ENCODE measurements at regions not wholly inside any gene's neighbourhood (a gene's known extent, or its start where the extent isn't known, plus 50 kb on each side); places are given as distances from the start of the nearest gene placed in this dataset.

GRCh38 chrX:107526141-107526540, 76.7 kb downstream of the FRMPD3 start:
- TF ChIP-seq CTCF (IDR thresholded peaks at IDR 0.05) (no peak), POLR2A (IDR thresholded peaks at IDR 0.05; ENCODE audit: low read depth) (no peak), POLR2AphosphoS5 (IDR thresholded peaks at IDR 0.05) (no peak), EP300 (IDR thresholded peaks at IDR 0.05) (no peak)

Measured in esophagus muscularis mucosa (tissue), 4 donors.